ENCODE measurements at regions not wholly inside any gene's neighbourhood (a gene's known extent, or its start where the extent isn't known, plus 50 kb on each side); places are given as distances from the start of the nearest gene placed in this dataset.
A peak's percentile ranks its signal among the peaks of the same experiment; 100 is the strongest.

- no peak for ATAC-seq (replicated peaks in 6 of 8)
- no peaks in the 10 kb centered on the region for H3K4me1 ChIP-seq (replicated peaks in 1 of 2)
- 40 to 85% (median 60%) methylated on average over 1 of the region's 1 CpG; no CpG with 5 or more reads in 5 of the 10 experiments for WGBS, 10 experiments
- H3K27ac ChIP-seq = no peak overlapping the region
- no peak overlapping the region for H3K4me3 ChIP-seq
- in situ Hi-C loops (cut with MboI; ENCODE audit: low pct_unique_long_range_greater_than_20kb in 2 of 9, low sequenced_read_pairs in 9 of 9, unreplicated experiment in 9 of 9) = no loop called here
Observed at GRCh38 chr6:137758661-137759060, 108.4 kb upstream of the TNFAIP3 start.

GRCh38 chr6:137759624-137760023, 107.4 kb upstream of the TNFAIP3 start:
- no peaks in the 10 kb centered on the region for H3K4me1 ChIP-seq (replicated peaks in 1 of 2)
- WGBS, 10 experiments = 80% methylated on average over 1 of the region's 1 CpG; no CpG with 5 or more reads in 9 of the 10 experiments
- H3K27ac ChIP-seq = no peak overlapping the region
- in situ Hi-C loops (cut with MboI; ENCODE audit: low pct_unique_long_range_greater_than_20kb in 2 of 9, low sequenced_read_pairs in 9 of 9, unreplicated experiment in 9 of 9) = no loop called here
- H3K4me3 ChIP-seq = no peak overlapping the region
- ATAC-seq (replicated peaks in 6 of 8) = no peak

- Histone ChIP-seq H3K4me1 (replicated peaks in 1 of 2) (no peaks in the 10 kb centered on the region), H3K27ac (no peak overlapping the region), H3K4me3 (no peak overlapping the region)
- 67 to 100% (median 73%) methylated on average over 1 of the region's 1 CpG; no CpG with 5 or more reads in 4 of the 10 experiments for WGBS, 10 experiments
- in situ Hi-C loops (cut with MboI; ENCODE audit: low pct_unique_long_range_greater_than_20kb in 2 of 9, low sequenced_read_pairs in 9 of 9, unreplicated experiment in 9 of 9) = no loop called here
- ATAC-seq (replicated peaks in 6 of 8) = no peak
Observed at GRCh38 chr6:137761072-137761471, 106.0 kb upstream of the TNFAIP3 start.

- WGBS, 10 experiments = 40 to 100% (median 88%) methylated on average over 1 to 2 of the region's 2 CpGs; no CpG with 5 or more reads in 2 of the 10 experiments
- no peak for ATAC-seq (replicated peaks in 6 of 8)
- Histone ChIP-seq H3K4me1 (replicated peaks in 1 of 2) (no peaks in the 10 kb centered on the region), H3K27ac (no peak overlapping the region), H3K4me3 (no peak overlapping the region)
- in situ Hi-C loops (cut with MboI; ENCODE audit: low pct_unique_long_range_greater_than_20kb in 2 of 9, low sequenced_read_pairs in 9 of 9, unreplicated experiment in 9 of 9) = no loop called here
Observed at GRCh38 chr6:137761487-137761886, 105.6 kb upstream of the TNFAIP3 start.

- H3K27ac ChIP-seq = no peak overlapping the region
- no peaks in the 10 kb centered on the region for H3K4me1 ChIP-seq (replicated peaks in 1 of 2)
- in situ Hi-C loops (cut with MboI; ENCODE audit: low pct_unique_long_range_greater_than_20kb in 2 of 9, low sequenced_read_pairs in 9 of 9, unreplicated experiment in 9 of 9) = no loop called here
- ATAC-seq (replicated peaks in 6 of 8) = no peak
- 80 to 100% (median 83%) methylated on average over 1 of the region's 1 CpG; no CpG with 5 or more reads in 6 of the 10 experiments for WGBS, 10 experiments
- no peak overlapping the region for H3K4me3 ChIP-seq
Observed at GRCh38 chr6:137762168-137763090, 104.6 kb upstream of the TNFAIP3 start.

- H3K4me3 ChIP-seq = no peak overlapping the region
- no peaks in the 10 kb centered on the region for H3K4me1 ChIP-seq (replicated peaks in 1 of 2)
- no peak for ATAC-seq (replicated peaks in 6 of 8)
- H3K27ac ChIP-seq = no peak overlapping the region
- in situ Hi-C loops (cut with MboI; ENCODE audit: low pct_unique_long_range_greater_than_20kb in 2 of 9, low sequenced_read_pairs in 9 of 9, unreplicated experiment in 9 of 9) = no loop called here
- WGBS, 10 experiments = 100% methylated on average over 1 of the region's 1 CpG; no CpG with 5 or more reads in 6 of the 10 experiments
Observed at GRCh38 chr6:137763436-137763835, 103.6 kb upstream of the TNFAIP3 start.

- WGBS, 10 experiments = 100% methylated on average over 1 of the region's 1 CpG; no CpG with 5 or more reads in 4 of the 10 experiments
- no peaks in the 10 kb centered on the region for H3K4me1 ChIP-seq (replicated peaks in 1 of 2)
Observed at GRCh38 chr6:137763886-137764285, 103.2 kb upstream of the TNFAIP3 start.

GRCh38 chr6:137764464-137764863, 102.6 kb upstream of the TNFAIP3 start:
- H3K4me1 ChIP-seq (replicated peaks in 1 of 2) = no peaks in the 10 kb centered on the region
- ATAC-seq (replicated peaks in 6 of 8) = no peak
- in situ Hi-C loops (cut with MboI; ENCODE audit: low pct_unique_long_range_greater_than_20kb in 2 of 9, low sequenced_read_pairs in 9 of 9, unreplicated experiment in 9 of 9) = no loop called here
- no peak overlapping the region for H3K27ac ChIP-seq
- no peak overlapping the region for H3K4me3 ChIP-seq

More at GRCh38 chr6:137763886-137764285, 103.2 kb upstream of the TNFAIP3 start:
- ATAC-seq (replicated peaks in 6 of 8) = peak in 1 of 8 experiments; percentile 14
- Histone ChIP-seq H3K4me3 (no peak overlapping the region), H3K27ac (no peak overlapping the region)
- in situ Hi-C loops (cut with MboI; ENCODE audit: low pct_unique_long_range_greater_than_20kb in 2 of 9, low sequenced_read_pairs in 9 of 9, unreplicated experiment in 9 of 9) = no loop called here

GRCh38 chr6:137765059-137765458, 102.0 kb upstream of the TNFAIP3 start:
- in situ Hi-C loops (cut with MboI; ENCODE audit: low pct_unique_long_range_greater_than_20kb in 2 of 9, low sequenced_read_pairs in 9 of 9, unreplicated experiment in 9 of 9) = no loop called here
- H3K4me1 ChIP-seq (replicated peaks in 1 of 2) = no peaks in the 10 kb centered on the region
- no peak overlapping the region for H3K27ac ChIP-seq
- WGBS, 10 experiments = 45 to 100% (median 85%) methylated on average over 1 to 2 of the region's 2 CpGs; no CpG with 5 or more reads in 4 of the 10 experiments
- H3K4me3 ChIP-seq = no peak overlapping the region
- ATAC-seq (replicated peaks in 6 of 8) = no peak

GRCh38 chr6:137766596-137767370, 100.3 kb upstream of the TNFAIP3 start:
- Histone ChIP-seq H3K4me1 (replicated peaks in 1 of 2) (no peaks in the 10 kb centered on the region), H3K27ac (no peak overlapping the region), H3K4me3 (no peak overlapping the region)
- in situ Hi-C loops (cut with MboI; ENCODE audit: low pct_unique_long_range_greater_than_20kb in 2 of 9, low sequenced_read_pairs in 9 of 9, unreplicated experiment in 9 of 9) = no loop called here
- ATAC-seq (replicated peaks in 6 of 8) = no peak
- WGBS, 10 experiments = 54 to 93% (median 81%) methylated on average over 1 to 5 of the region's 5 CpGs; no CpG with 5 or more reads in 2 of the 10 experiments

- no peak overlapping the region for H3K27ac ChIP-seq
- H3K4me3 ChIP-seq = no peak overlapping the region
- ATAC-seq (replicated peaks in 6 of 8) = no peak
- H3K4me1 ChIP-seq (replicated peaks in 1 of 2) = no peaks in the 10 kb centered on the region
- in situ Hi-C loops (cut with MboI; ENCODE audit: low pct_unique_long_range_greater_than_20kb in 2 of 9, low sequenced_read_pairs in 9 of 9, unreplicated experiment in 9 of 9) = no loop called here
- 31 to 100% (median 80%) methylated on average over 1 to 2 of the region's 2 CpGs; no CpG with 5 or more reads in 1 of the 10 experiments for WGBS, 10 experiments
Observed at GRCh38 chr6:137767465-137767864, 99.6 kb upstream of the TNFAIP3 start.

GRCh38 chr6:137767911-137768690, 99.0 kb upstream of the TNFAIP3 start:
- no peak for ATAC-seq (replicated peaks in 6 of 8)
- 48 to 84% (median 64%) methylated on average over 1 to 5 of the region's 5 CpGs for WGBS, 10 experiments
- in situ Hi-C loops (cut with MboI; ENCODE audit: low pct_unique_long_range_greater_than_20kb in 2 of 9, low sequenced_read_pairs in 9 of 9, unreplicated experiment in 9 of 9) = no loop called here
- Histone ChIP-seq H3K27ac (no peak overlapping the region), H3K4me1 (replicated peaks in 1 of 2) (no peaks in the 10 kb centered on the region), H3K4me3 (no peak overlapping the region)

- 88 to 100% (median 100%) methylated on average over 1 of the region's 1 CpG; no CpG with 5 or more reads in 2 of the 10 experiments for WGBS, 10 experiments
- Histone ChIP-seq H3K4me3 (no peak overlapping the region), H3K4me1 (replicated peaks in 1 of 2) (no peaks in the 10 kb centered on the region), H3K27ac (no peak overlapping the region)
- no peak for ATAC-seq (replicated peaks in 6 of 8)
- in situ Hi-C loops (cut with MboI; ENCODE audit: low pct_unique_long_range_greater_than_20kb in 2 of 9, low sequenced_read_pairs in 9 of 9, unreplicated experiment in 9 of 9) = no loop called here
Observed at GRCh38 chr6:137768935-137769334, 98.1 kb upstream of the TNFAIP3 start.

All from motor neuron (in vitro differentiated cells).